ENCODE measurements at regions not wholly inside any gene's neighbourhood (a gene's known extent, or its start where the extent isn't known, plus 50 kb on each side); places are given as distances from the start of the nearest gene placed in this dataset.

DNA sequence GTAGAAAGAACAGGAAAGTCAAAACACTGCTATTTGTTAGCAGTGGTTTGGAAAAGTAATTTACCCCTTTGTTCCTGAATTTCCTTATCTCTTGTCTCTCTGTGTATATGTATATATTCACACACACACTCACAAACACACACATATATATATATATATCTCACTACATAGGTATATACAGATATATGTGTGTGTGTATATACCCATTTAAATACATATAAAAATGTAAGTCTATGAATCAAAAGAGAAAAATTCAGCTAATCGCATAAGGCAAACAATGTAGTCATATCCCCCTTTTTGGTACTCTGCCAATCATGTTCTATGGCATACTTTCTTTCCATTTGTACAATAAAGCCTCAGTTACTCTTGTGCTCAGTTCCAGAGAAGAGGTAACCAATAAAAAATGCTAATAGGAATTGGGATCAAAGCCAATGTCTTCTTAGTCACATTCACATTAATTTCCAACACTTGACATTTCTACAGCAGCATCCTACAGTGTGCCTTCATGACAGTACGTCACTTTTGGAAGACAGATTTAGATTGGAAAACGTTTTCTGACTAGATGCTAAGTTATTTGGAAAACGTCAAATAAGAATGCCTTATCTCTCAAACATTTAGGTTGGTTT, 94.6 kb downstream of the MC4R start:
- TF ChIP-seq, protein P1, sequence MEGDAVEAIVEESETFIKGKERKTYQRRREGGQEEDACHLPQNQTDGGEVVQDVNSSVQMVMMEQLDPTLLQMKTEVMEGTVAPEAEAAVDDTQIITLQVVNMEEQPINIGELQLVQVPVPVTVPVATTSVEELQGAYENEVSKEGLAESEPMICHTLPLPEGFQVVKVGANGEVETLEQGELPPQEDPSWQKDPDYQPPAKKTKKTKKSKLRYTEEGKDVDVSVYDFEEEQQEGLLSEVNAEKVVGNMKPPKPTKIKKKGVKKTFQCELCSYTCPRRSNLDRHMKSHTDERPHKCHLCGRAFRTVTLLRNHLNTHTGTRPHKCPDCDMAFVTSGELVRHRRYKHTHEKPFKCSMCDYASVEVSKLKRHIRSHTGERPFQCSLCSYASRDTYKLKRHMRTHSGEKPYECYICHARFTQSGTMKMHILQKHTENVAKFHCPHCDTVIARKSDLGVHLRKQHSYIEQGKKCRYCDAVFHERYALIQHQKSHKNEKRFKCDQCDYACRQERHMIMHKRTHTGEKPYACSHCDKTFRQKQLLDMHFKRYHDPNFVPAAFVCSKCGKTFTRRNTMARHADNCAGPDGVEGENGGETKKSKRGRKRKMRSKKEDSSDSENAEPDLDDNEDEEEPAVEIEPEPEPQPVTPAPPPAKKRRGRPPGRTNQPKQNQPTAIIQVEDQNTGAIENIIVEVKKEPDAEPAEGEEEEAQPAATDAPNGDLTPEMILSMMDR (IDR thresholded peaks at IDR 0.05), result no peak
- no peak for TF ChIP-seq EP300 (IDR thresholded peaks at IDR 0.05)
- no peak for TF ChIP-seq POLR2AphosphoS5 (IDR thresholded peaks at IDR 0.05)
